ENCODE measurements at regions not wholly inside any gene's neighbourhood (a gene's known extent, or its start where the extent isn't known, plus 50 kb on each side); places are given as distances from the start of the nearest gene placed in this dataset.
"Not testable (repeated sequence)": the region's sequence is repeated elsewhere in the genome, so short reads cannot be mapped to it uniquely, and the experiment has no call there.

GRCh38 chr21:22813201-22813600 lies 1815.0 kb downstream of the NCAM2 start (continued):
- no peak for TF ChIP-seq CTCF (IDR thresholded peaks at IDR 0.05)
- no peak for TF ChIP-seq YY1 (IDR thresholded peaks at IDR 0.05; ENCODE audit: low read depth)
- no peak for TF ChIP-seq SIN3A (IDR thresholded peaks at IDR 0.05; ENCODE audit: borderline replicate concordance, low read depth, low read length)
- no peak for TF ChIP-seq MXI1 (IDR thresholded peaks at IDR 0.05; ENCODE audit: low read depth, low read length)

- DNase-seq; H3K9me3 ChIP-seq; H3K9ac ChIP-seq; H3K9me2 ChIP-seq; H3K4me2 ChIP-seq; H3K4me3 ChIP-seq (ENCODE audit: low read depth in 2 of 2, low read length in 1 of 2); H3K79me2 ChIP-seq (ENCODE audit: insufficient read depth); H3F3A ChIP-seq (replicated peaks; ENCODE audit: insufficient read depth); H3K36me3 ChIP-seq (replicated peaks in 1 of 2; ENCODE audit: control insufficient read depth in 1 of 2, insufficient read depth in 2 of 2, low read length in 1 of 2); H4K20me1 ChIP-seq (ENCODE audit: insufficient read depth); H3K27ac ChIP-seq (ENCODE audit: low read depth in 2 of 2, low read length in 1 of 2); H3K4me1 ChIP-seq (ENCODE audit: control insufficient read depth in 1 of 2, insufficient read depth in 2 of 2, low read depth in 1 of 2, low read length in 1 of 2); H3K27me3 ChIP-seq (ENCODE audit: insufficient read depth); H2AFZ ChIP-seq (ENCODE audit: low read depth); POLR2A ChIA-PET: not testable (repeated sequence)
- WGBS (ENCODE audit: low lambda C conversion rate) = 73% methylated on average over 12 of the region's 40 CpGs
- CTCF ChIA-PET = interaction anchor here (0.6 kb wide), 1 partner anchor 27 kb away, joined by 3 read pairs; no protein-coding TSS in a partner anchor
Measured at GRCh38 chr21:22818681-22819485, 1820.7 kb downstream of the NCAM2 start.

- DNase-seq = no peak
- Histone ChIP-seq H3K9me2 (no peaks in the 10 kb centered on the region), H3F3A (replicated peaks; ENCODE audit: insufficient read depth) (no peaks in the 10 kb centered on the region), H3K4me3 (ENCODE audit: low read depth in 2 of 2, low read length in 1 of 2) (no peak overlapping the region), H2AFZ (ENCODE audit: low read depth) (no peak overlapping the region), H3K9me3 (no peaks in the 10 kb centered on the region), H3K27ac (ENCODE audit: low read depth in 2 of 2, low read length in 1 of 2) (no peak overlapping the region), H4K20me1 (ENCODE audit: insufficient read depth) (no peaks in the 10 kb centered on the region), H3K79me2 (ENCODE audit: insufficient read depth) (no peaks in the 10 kb centered on the region), H3K4me1 (ENCODE audit: control insufficient read depth in 1 of 2, insufficient read depth in 2 of 2, low read depth in 1 of 2, low read length in 1 of 2) (peaks cover 0 to 2% of the 10 kb centered on the region in 2 experiments; a peak in 2 of 4 replicates), H3K27me3 (ENCODE audit: insufficient read depth) (no peaks in the 10 kb centered on the region), H3K36me3 (replicated peaks in 1 of 2; ENCODE audit: control insufficient read depth in 1 of 2, insufficient read depth in 2 of 2, low read length in 1 of 2) (no peaks in the 10 kb centered on the region), H3K4me2 (no peak overlapping the region), H3K9ac (no peak overlapping the region)
- POLR2A ChIA-PET = no interaction called here
- CTCF ChIA-PET = no interaction called here
- TF ChIP-seq EP300 (IDR thresholded peaks at IDR 0.05; ENCODE audit: borderline replicate concordance in 1 of 2, low read depth in 1 of 2, low read length in 1 of 2) (peak in 1 of 2 experiments; percentile 75; a peak in 2 of 4 replicates), TAF1 (IDR thresholded peaks at IDR 0.05; ENCODE audit: borderline replicate concordance, low read depth, low read length) (no peak), ELF1 (IDR thresholded peaks at IDR 0.05) (no peak), GATA2 (CRISPR knock-in tag; IDR thresholded peaks at IDR 0.05) (peak; percentile 78), RCOR1 (IDR thresholded peaks at IDR 0.05; ENCODE audit: low read length) (no peak), GABPA (IDR thresholded peaks at IDR 0.05; ENCODE audit: low read depth) (no peak)
Measured at GRCh38 chr21:22827422-22827821, 1829.2 kb downstream of the NCAM2 start.

Measured in SK-N-SH (cell line).